GM21367 (cell line): ENCODE measurements at regions not wholly inside any gene's neighbourhood (a gene's known extent, or its start where the extent isn't known, plus 50 kb on each side); places are given as distances from the start of the nearest gene placed in this dataset.

Experiments
- ATAC-seq: cut with Tn5 transposase; IDR thresholded peaks from one replicate; pipeline ENCODE4 v1.9.1; 2021; ENCODE audit not compliant: unreplicated experiment

GRCh38 chr2:67948506-67948905, 114.3 kb downstream of the C1D start:
- ATAC-seq: no peak

- no peak for ATAC-seq
Observed at GRCh38 chr2:67950018-67950417, 112.8 kb downstream of the C1D start.

GRCh38 chr2:67950919-67951318, 111.9 kb downstream of the C1D start:
- no peak for ATAC-seq

GRCh38 chr2:67952066-67952465, 110.7 kb downstream of the C1D start:
- peak; percentile 52 for ATAC-seq

- ATAC-seq: no peak
Observed at GRCh38 chr2:67954093-67954748, 108.6 kb downstream of the C1D start.

GRCh38 chr2:67955748-67956603, 106.8 kb downstream of the C1D start:
- no peak for ATAC-seq

GRCh38 chr2:67965246-67965645, 97.6 kb downstream of the C1D start:
- no peak for ATAC-seq

GRCh38 chr2:67970071-67970470, 92.7 kb downstream of the C1D start:
- no peak for ATAC-seq

GRCh38 chr2:67970542-67970941, 92.3 kb downstream of the C1D start:
- no peak for ATAC-seq

- no peak for ATAC-seq
Observed at GRCh38 chr2:67974559-67975430, 88.0 kb downstream of the C1D start.

- no peak for ATAC-seq
Observed at GRCh38 chr2:67977464-67977863, 85.3 kb downstream of the C1D start.

- ATAC-seq: no peak
Observed at GRCh38 chr2:67982956-67983355, 79.8 kb downstream of the C1D start.

- ATAC-seq: no peak
Observed at GRCh38 chr2:67984600-67984999, 78.2 kb downstream of the C1D start.

GRCh38 chr2:67985586-67985985, 77.2 kb downstream of the C1D start:
- ATAC-seq: no peak

GRCh38 chr2:67986258-67986657, 76.5 kb downstream of the C1D start:
- ATAC-seq: no peak
